ENCODE measurements at regions not wholly inside any gene's neighbourhood (a gene's known extent, or its start where the extent isn't known, plus 50 kb on each side); places are given as distances from the start of the nearest gene placed in this dataset.
"Not testable (repeated sequence)": the region's sequence is repeated elsewhere in the genome, so short reads cannot be mapped to it uniquely, and the experiment has no call there.

DNA sequence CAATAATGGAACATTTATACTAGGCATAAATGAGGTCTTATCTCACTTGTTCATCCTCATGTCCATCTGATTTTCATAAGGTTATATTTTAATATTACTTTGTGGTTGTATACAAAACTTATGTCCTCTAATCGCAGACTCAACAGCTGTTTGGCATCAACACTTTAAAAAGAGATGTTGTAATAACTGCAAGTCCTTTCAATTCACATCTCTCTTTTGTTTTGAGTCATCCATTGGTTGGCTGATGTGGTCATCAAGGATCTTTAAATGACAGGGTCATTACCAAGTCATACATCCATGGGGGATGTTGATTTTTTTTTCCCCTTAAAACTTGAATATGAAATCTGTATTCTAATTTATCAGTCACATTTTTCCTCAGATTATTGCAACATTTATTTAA lies 299.4 kb upstream of the NRSN1 start:
- no peak overlapping the region for H3K27ac ChIP-seq
- intact Hi-C loops (cut with DNase I): no loop called here
- H3K4me1 ChIP-seq: no peaks in the 10 kb centered on the region
- no peaks in the 10 kb centered on the region for H3K27me3 ChIP-seq
- no peak for DNase-seq (ENCODE audit: low spot score in 2 of 2)
- no peaks in the 10 kb centered on the region for H3K36me3 ChIP-seq
- peaks cover 0 to 9% of the 10 kb centered on the region in 2 donors for H3K9me3 ChIP-seq
- no peak overlapping the region for H3K4me3 ChIP-seq
- TF ChIP-seq, protein P1, sequence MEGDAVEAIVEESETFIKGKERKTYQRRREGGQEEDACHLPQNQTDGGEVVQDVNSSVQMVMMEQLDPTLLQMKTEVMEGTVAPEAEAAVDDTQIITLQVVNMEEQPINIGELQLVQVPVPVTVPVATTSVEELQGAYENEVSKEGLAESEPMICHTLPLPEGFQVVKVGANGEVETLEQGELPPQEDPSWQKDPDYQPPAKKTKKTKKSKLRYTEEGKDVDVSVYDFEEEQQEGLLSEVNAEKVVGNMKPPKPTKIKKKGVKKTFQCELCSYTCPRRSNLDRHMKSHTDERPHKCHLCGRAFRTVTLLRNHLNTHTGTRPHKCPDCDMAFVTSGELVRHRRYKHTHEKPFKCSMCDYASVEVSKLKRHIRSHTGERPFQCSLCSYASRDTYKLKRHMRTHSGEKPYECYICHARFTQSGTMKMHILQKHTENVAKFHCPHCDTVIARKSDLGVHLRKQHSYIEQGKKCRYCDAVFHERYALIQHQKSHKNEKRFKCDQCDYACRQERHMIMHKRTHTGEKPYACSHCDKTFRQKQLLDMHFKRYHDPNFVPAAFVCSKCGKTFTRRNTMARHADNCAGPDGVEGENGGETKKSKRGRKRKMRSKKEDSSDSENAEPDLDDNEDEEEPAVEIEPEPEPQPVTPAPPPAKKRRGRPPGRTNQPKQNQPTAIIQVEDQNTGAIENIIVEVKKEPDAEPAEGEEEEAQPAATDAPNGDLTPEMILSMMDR (IDR thresholded peaks at IDR 0.05): no peak

DNA sequence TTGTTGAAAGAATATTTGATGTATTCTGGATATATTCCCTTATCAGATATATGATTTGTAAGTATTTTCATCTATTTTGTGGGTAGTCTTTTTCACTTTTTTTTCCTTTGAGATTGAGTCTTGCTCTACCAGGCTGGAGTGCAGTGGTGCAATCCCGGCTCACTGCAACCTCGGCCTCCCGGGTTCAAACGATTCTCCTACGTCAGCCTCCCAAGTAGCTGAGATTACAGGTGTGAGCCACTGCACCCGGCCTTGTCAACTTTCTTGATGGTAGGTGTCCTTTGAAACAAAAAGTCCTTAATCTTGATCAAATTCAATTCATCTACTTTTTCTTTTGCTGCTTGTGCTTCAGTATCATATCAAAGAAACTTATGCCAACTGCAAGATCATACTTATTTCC lies 297.2 kb upstream of the NRSN1 start:
- H3K4me3 ChIP-seq: no peak overlapping the region
- H3K27ac ChIP-seq: no peak overlapping the region
- no peaks in the 10 kb centered on the region for H3K4me1 ChIP-seq
- intact Hi-C loops (cut with DNase I): no loop called here
- H3K9me3 ChIP-seq: peaks cover 0 to 9% of the 10 kb centered on the region in 2 donors
- no peak for DNase-seq (ENCODE audit: low spot score in 2 of 2)
- H3K36me3 ChIP-seq: no peaks in the 10 kb centered on the region
- TF ChIP-seq, protein P1 (IDR thresholded peaks at IDR 0.05): no peak
- no peaks in the 10 kb centered on the region for H3K27me3 ChIP-seq

DNA sequence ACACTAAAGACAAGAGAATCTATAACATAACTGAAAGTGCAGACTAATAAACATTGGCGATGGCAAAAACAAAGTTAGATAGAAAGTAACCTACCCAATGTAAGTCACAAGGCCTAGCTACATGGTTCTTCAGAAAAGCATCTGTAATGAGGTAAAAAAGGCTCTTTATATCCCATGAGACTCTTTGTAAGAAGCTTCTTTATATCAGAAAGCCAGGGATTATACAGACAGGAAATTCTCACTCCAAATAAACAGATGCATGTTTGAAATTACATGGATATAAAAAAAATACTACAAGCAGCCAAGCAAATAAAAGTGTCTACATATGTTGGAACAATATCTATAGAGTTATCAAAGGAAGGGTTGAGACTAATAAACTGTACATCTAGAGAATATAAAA lies 284.9 kb upstream of the NRSN1 start:
- TF ChIP-seq, protein P1 (IDR thresholded peaks at IDR 0.05): no peak
- intact Hi-C loops (cut with DNase I): no loop called here
- no peak for DNase-seq (ENCODE audit: low spot score in 2 of 2)
- H3K4me3 ChIP-seq: no peak overlapping the region
- H3K9me3 ChIP-seq: no peaks in the 10 kb centered on the region
- H3K4me1 ChIP-seq: peaks cover 0 to 6% of the 10 kb centered on the region in 2 donors
- H3K27me3 ChIP-seq: no peaks in the 10 kb centered on the region
- H3K36me3 ChIP-seq: no peaks in the 10 kb centered on the region
- no peak overlapping the region for H3K27ac ChIP-seq

DNA sequence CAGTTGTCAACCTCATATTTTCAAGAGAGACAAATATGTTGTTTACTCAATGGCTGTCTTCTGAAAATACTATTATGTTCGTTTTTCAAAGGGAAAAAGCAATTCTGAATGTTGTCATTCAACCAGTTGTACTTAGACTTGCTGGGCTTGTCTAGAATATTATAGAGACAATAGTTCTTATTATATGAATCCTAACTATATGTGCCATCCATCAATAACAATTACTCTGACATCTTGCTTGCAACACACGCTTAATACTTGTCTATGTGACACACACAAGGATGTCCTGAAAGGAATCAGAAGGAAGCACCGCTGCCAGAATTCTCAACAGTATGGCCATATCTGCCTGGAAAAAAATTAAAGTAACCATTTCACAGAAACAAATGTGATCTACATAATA lies 283.3 kb upstream of the NRSN1 start:
- Histone ChIP-seq H3K27me3 (no peaks in the 10 kb centered on the region), H3K36me3 (no peaks in the 10 kb centered on the region), H3K27ac (no peak overlapping the region), H3K4me3 (no peak overlapping the region), H3K9me3 (no peaks in the 10 kb centered on the region), H3K4me1 (peaks cover 0 to 6% of the 10 kb centered on the region in 2 donors)
- no peak for DNase-seq (ENCODE audit: low spot score in 2 of 2)
- TF ChIP-seq, protein P1 (IDR thresholded peaks at IDR 0.05): no peak
- intact Hi-C loops (cut with DNase I): no loop called here

DNA sequence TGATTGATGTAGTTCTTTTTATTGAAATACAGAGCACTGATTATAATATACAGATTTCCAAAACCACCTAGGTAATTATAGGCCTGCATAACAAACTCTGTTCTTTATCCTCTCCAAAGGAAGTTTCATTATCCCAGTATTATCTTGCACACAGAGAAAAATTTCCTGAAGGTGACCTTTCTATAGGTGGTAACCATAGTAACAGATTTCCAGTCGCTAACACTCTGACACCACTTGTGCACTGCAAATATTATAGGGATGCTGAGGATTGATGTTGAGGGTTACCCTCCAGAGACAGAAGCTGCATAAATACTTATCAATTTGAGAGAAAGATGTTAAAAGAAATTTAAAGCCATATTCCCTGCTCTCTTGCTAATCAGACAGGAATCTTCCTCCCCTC lies 274.5 kb upstream of the NRSN1 start:
- Histone ChIP-seq H3K4me1 (no peaks in the 10 kb centered on the region), H3K27me3 (no peaks in the 10 kb centered on the region), H3K4me3 (no peak overlapping the region), H3K27ac (no peak overlapping the region), H3K36me3 (no peaks in the 10 kb centered on the region), H3K9me3 (no peaks in the 10 kb centered on the region)
- intact Hi-C loops (cut with DNase I): no loop called here
- DNase-seq (ENCODE audit: low spot score in 2 of 2): no peak
- TF ChIP-seq, protein P1 (IDR thresholded peaks at IDR 0.05): no peak

DNA sequence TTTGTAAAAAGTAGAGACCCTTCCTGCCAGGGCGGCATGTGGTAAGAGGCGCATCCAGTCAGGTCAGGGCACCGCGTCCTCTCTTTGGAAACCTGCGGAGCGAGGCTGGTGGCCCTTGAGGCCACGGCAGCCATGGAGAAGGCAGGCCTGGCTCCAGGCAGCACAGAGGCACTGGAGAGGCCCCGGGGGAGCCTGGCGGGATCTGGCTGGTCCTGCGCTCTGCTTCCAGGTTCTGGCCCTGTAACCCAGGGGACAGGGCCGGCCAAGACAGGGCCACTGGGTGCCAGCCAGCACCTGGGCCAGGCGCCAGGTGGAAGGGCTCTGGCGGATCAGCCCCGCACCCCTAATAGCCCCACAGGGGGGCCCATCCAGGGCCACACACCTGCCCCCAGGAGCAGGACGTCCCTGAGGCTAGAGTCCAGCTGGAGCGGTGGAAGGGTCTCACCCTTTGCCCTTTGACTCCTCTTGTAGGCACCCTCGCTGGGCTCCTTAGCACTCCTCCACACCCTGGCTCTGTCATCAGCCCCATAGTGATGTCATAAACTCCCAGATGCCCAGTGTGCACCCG lies 272.4 kb upstream of the NRSN1 start:
- H3K36me3 ChIP-seq; H3K4me1 ChIP-seq; H3K27me3 ChIP-seq; H3K9me3 ChIP-seq; H3K4me3 ChIP-seq; H3K27ac ChIP-seq; DNase-seq (ENCODE audit: low spot score in 2 of 2); intact Hi-C loops (cut with DNase I): not testable (repeated sequence)

DNA sequence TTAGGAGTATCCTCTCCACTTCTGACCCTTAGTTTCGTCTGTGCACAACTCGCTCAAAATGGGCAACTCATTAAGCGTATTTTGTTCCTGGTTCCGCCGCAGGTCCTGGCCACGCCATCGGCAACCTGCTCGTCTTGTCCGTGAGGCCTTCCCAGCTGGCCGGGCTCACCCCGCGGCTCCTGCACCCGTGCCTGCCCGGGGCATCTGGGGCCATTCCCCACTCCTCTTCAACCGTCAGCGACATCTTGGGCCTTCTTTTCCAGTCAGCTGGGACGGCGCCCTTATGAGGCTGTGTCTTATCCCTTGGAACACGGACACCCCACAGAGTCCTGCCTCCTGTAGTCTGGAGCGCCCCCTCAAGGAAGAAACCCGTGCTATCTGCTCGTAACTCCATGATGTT lies 271.9 kb upstream of the NRSN1 start:
- H3K9me3 ChIP-seq; H3K4me3 ChIP-seq; DNase-seq (ENCODE audit: low spot score in 2 of 2); H3K4me1 ChIP-seq; H3K36me3 ChIP-seq; H3K27me3 ChIP-seq; intact Hi-C loops (cut with DNase I); H3K27ac ChIP-seq: not testable (repeated sequence)
